ENCODE measurements at regions not wholly inside any gene's neighbourhood (a gene's known extent, or its start where the extent isn't known, plus 50 kb on each side); places are given as distances from the start of the nearest gene placed in this dataset.

- DNase-seq: no peak
Measured at GRCh38 chr18:71168557-71169145, 879.8 kb downstream of the SOCS6 start.

- no peak for DNase-seq
Measured at GRCh38 chr18:71136487-71136886, 847.6 kb downstream of the SOCS6 start.

GRCh38 chr18:71134122-71134521, 845.3 kb downstream of the SOCS6 start:
- no peak for DNase-seq

GRCh38 chr18:71131918-71132317, 843.1 kb downstream of the SOCS6 start:
- DNase-seq: no peak

DNA sequence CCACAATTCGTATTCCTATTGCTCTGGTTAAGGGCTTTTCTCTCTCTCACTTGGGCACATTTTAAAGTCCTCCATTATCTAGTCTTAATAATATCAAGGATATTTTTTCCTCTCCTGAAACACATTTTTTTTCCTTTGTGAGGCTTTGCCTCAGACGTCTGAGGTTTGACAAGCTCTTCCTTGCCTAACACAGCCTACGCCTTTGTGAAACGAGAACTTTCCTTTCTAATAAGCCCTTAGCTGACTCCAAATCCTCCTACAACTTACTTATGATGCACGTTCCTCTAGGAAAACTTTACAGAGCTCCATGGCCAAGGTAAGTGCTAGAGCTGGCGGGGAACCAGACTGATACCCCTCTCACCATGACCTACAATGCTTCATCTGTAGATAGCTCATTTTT, 841.5 kb downstream of the SOCS6 start:
- DNase-seq: no peak

GRCh38 chr18:71125581-71125980, 836.7 kb downstream of the SOCS6 start:
- DNase-seq: no peak

DNA sequence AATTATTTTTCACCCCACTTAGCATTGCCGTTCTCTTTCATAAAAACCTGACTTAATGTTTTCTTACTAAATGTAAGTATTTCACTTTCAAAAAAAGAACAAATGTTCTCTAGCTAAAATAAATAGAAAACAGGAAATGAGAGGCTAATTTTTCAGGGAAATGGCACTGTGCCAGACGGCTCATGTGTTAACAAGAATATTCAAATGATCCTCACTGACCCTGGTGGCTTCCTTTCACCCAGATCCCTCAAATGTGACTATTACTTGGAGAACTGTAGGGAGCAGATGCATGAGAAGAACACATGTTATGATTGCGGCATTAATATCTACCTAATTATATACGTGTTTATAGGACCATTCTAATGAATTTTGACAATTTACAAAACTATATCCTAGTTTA, 827.7 kb downstream of the SOCS6 start:
- no peak for DNase-seq

DNA sequence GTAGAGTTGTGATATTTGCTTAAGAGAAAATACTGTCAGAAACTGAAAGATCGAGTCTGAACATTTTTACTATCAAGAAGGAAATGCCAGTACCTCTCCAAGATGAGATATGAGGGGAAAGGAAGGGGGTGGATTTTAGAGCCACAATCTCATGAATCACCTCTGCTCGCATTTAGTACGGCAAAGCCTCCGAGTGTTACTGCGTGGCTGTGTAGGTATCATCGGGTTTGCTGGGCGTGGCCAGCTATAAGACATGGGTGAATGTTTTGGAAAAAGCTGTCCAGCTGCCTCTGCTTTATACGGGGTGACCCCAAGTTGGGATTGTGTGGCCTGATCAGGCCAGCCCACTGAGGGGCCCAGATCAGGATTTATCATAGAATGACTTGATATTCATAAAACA, 826.4 kb downstream of the SOCS6 start:
- no peak for DNase-seq

GRCh38 chr18:71114550-71115210, 825.8 kb downstream of the SOCS6 start:
- no peak for DNase-seq

- DNase-seq: no peak
Measured at GRCh38 chr18:71107244-71107643, 818.4 kb downstream of the SOCS6 start.

DNA sequence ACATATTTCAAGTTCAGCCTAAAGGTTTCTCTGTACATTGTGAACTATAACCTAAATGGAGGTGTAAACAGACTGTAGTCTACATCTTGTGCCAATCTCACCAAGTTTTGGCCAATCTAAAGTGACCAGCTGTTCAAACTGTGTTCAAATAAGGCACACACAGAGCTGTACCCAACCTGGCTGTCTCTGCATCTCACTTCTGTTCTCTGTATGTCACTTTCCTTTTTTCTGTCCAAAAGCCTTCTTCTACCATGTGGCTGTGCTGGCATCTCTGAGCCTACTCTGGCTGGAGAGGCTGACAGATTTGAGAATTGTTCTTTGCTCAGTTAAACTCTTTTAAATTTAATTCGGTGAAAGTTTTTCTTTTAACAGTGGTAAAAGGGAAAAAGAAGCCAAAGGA, 817.9 kb downstream of the SOCS6 start:
- no peak for DNase-seq

- DNase-seq: no peak
Measured at GRCh38 chr18:71105994-71106546, 817.2 kb downstream of the SOCS6 start.

DNA sequence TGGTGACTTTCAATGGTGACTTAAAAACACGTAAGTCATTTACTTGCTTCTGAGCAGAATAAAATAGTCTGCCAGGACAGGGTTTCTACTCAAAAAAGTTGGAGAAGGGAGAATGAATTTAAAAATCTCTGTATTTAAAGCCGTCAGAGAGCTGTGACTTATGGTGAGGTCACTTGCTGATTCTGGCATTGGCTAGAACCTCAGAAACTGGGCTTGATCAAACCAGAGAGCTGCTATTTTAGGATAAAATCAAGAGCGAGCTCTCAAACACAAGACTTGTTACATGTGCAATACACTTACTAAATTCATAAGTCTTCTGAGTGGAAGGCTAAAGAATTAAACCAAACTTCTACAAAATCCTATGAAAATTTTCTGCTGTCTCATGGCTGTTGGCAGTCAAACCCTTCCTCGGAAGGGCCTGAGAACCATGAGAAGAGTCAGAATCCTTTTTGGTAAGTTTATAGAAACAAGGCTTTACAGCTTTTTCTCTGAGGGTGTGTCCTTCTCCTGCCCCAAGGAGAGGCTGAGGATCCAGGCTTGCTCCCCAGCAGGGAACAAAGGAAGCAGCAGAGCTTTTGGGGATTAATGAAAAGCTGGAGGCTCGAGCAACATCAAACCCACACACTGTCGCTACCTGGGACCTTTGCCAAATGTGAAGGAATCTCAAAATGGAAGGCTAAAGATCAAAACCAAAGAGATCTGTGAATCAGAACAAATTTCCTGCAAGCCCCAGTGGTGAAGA, 816.4 kb downstream of the SOCS6 start:
- DNase-seq: no peak

DNA sequence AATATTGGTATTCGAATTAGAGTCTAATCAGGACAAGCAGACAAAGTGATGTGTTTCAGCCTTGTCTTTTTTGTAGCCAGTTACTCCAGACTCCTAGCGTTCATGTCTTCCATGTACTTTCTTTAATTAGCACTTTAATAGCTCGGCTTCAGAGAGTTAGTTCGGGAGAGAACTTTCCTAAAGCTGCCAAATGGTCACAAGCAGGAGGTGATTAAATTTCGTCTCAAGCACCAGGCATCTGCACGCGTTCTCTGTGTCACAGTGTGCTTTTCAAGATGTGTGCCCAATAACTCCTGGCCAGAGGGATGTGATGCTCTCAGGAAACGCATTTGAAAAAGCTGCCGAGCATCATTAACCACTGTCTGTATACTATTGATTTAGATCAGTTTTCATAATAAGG, 790.8 kb downstream of the SOCS6 start:
- DNase-seq: no peak

DNA sequence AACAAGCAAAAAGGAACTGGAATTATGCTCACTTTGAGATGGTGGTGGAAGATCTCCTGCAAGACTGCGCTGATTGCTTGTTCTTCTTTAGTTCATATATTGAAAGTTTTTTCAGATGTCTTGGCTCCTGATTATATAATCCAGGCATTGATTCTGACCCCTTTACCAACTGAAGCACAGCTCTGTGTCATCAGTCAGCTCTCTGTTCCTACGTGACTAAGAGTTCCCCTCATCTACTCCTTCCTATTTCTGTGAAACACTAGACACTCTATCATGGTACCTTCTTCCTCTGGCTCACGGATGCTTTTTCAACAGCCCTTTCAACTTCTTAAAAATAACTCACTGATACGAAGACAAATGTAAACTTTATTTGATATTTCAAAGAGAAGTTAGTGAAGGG, 788.6 kb downstream of the SOCS6 start:
- DNase-seq: no peak

DNA sequence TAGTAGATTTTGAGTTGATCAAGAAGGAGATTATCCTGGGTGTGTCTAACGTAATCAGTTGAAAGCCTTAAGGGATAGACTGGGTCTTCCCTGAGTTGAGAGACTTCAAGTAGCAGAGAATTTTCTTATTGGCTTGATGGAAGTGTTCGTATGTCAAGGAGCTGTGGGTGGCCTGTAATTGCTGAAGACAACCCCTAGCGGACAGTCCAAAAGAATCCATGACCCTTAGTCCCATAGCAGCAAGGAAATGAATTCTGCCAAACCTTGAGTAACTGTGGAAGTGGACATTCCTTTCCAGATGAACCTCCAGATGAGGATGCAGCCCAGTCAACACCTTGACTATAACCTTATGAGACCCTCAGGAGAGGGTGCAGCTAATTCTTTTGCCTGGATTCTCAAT, 786.3 kb downstream of the SOCS6 start:
- DNase-seq: no peak

DNA sequence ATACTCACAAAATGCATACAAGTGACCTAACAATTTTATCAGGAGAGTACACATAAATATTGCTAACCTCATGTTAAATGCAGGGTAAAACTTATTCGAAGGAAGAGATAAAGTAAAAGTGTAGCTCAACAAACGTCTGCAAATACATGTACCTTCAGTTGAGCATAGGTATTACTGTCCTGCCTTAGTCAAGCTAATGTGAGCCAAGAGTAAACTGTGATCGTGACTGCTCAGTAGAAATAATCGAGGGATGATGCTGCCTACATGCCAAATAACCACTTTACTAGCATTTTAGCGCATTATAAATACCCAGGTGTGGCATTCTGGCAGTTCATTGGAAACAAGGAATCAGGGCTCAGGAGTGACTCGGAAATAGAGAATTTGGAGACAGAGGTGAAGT, 779.5 kb downstream of the SOCS6 start:
- DNase-seq: no peak

DNA sequence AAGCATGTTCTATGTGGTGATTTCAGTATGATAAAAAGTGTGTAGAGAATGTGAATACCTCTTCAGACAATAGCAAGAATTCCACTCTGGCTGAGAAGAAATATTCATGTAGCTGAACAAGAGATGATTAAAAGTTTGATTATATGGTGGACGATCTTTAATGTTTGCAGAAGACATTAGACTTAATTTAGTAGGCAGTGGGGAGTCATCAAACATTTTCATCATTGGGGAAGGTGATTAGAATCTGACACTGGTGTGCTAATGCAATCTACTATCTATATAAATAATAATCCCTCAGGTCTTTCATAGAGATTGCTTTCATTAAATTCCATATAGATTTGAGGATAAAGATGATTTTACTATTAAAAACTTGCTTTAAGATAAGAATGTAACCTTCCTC, 761.0 kb downstream of the SOCS6 start:
- DNase-seq: no peak

DNA sequence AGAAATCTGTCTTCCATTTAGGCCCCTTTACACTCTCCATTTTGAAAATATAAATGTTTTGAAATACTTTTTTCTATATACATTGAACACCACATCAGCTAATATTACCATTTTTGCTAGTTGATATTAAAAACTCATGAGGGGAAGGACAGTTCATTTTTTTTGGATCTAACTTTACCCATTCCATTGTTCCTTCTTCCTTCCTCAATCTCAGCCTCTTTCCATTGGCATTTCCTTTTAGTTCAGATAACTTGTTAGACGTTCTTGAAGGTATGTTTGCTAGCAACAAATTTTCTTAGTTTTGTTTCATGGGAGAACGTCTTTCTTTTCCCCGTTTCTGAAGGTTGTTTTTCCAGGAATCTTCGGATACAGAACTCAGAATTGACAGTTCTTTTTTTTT, 759.0 kb downstream of the SOCS6 start:
- no peak for DNase-seq

DNA sequence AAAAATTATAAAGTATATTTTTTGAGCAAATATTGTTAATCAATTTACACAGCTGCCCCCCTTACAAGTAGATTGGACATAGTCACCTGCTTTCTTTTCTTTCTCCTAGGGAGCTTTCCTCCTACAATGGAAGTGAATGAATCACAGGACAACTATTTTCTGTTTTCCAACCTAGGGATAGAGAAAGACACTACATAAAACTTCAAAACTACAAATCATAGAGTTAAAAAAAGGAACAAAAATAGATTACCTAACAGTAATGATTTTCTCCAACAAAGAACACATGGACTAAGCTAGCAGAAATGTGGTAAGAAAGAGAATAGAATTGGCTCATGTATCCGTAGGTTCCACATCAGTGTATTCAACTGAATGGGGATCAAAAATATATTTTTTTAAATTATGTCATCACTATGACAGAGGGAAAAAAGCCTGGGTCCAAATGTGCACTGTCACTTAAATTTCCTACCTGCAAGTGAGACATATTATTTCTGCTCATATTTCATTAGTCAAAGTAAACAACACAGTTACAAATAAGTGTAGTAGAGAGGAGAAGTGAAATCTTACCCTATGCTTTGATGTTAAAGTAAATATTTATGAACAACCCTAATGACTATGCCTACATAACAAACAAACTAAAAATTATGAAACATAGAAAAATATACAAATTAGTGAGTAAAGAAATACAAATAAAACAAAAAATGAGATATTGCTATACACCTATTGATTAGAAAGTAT, 756.7 kb downstream of the SOCS6 start:
- no peak for DNase-seq

- no peak for DNase-seq
Measured at GRCh38 chr18:71040161-71040560, 751.3 kb downstream of the SOCS6 start.

GRCh38 chr18:71038196-71038595, 749.4 kb downstream of the SOCS6 start:
- DNase-seq: no peak

GRCh38 chr18:71036783-71037182, 747.9 kb downstream of the SOCS6 start:
- no peak for DNase-seq

Data from activated CD4-positive, alpha-beta T cell treated with anti-CD3 and anti-CD28 coated beads for 1 hour (primary cell).